GM06990 (cell line): ENCODE measurements at regions not wholly inside any gene's neighbourhood (a gene's known extent, or its start where the extent isn't known, plus 50 kb on each side); places are given as distances from the start of the nearest gene placed in this dataset.

ENCODE experiments used
- DNase-seq: peaks from one replicate; pipeline ENCODE4 v3.0.0-alpha.2; 2011; ENCODE audit not compliant: insufficient read length; ENCODE audit errors: extremely low read depth
- H3K27me3 ChIP-seq: replicated peaks from 2 replicates; pipeline ENCODE4 v1.6.0; 2011; ENCODE audit warnings: low read length; ENCODE audit not compliant: control insufficient read depth, insufficient read depth
- H3K36me3 ChIP-seq: 2 replicates; pipeline ENCODE4 v1.5.1; 2011; ENCODE audit warnings: low read length; ENCODE audit not compliant: control insufficient read depth, insufficient read depth
- H3K4me3 ChIP-seq: replicated peaks from 2 replicates; pipeline ENCODE4 v1.5.1; 2011; ENCODE audit warnings: low read depth, mild to moderate bottlenecking, control low read depth, low read length
- CTCF ChIP-seq: IDR thresholded peaks from 2 replicates; pipeline ENCODE4 v1.5.1; 2011; ENCODE audit warnings: low read length, control low read depth, mild to moderate bottlenecking, inconsistent platforms; ENCODE audit not compliant: insufficient read depth, poor library complexity, severe bottlenecking

- Histone ChIP-seq H3K27me3 (no peaks in the 10 kb centered on the region), H3K36me3 (no peaks in the 10 kb centered on the region), H3K4me3 (no peak overlapping the region)
- no peak for TF ChIP-seq CTCF
- no peak for DNase-seq
These were observed 1430.8 kb downstream of the REEP3 start for GRCh38 chr10:64952042-64952441.

- no peak for TF ChIP-seq CTCF
- H3K36me3 ChIP-seq, result no peaks in the 10 kb centered on the region
These were observed 1435.2 kb downstream of the REEP3 start for GRCh38 chr10:64956441-64956840.

GRCh38 chr10:64959116-64959515, 1437.9 kb downstream of the REEP3 start:
- no peaks in the 10 kb centered on the region for H3K36me3 ChIP-seq

More at GRCh38 chr10:64956441-64956840, 1435.2 kb downstream of the REEP3 start:
- Histone ChIP-seq H3K4me3 (no peak overlapping the region), H3K27me3 (no peaks in the 10 kb centered on the region)
- DNase-seq, result no peak

GRCh38 chr10:64959883-64960282, 1438.7 kb downstream of the REEP3 start:
- H3K27me3 ChIP-seq, result no peaks in the 10 kb centered on the region
- no peaks in the 10 kb centered on the region for H3K36me3 ChIP-seq
- DNase-seq, result no peak
- H3K4me3 ChIP-seq, result no peak overlapping the region
- no peak for TF ChIP-seq CTCF

More at GRCh38 chr10:64959116-64959515, 1437.9 kb downstream of the REEP3 start:
- no peak overlapping the region for H3K4me3 ChIP-seq
- DNase-seq, result no peak
- H3K27me3 ChIP-seq, result no peaks in the 10 kb centered on the region
- no peak for TF ChIP-seq CTCF

GRCh38 chr10:64973391-64973790, 1452.2 kb downstream of the REEP3 start:
- Histone ChIP-seq H3K36me3 (no peaks in the 10 kb centered on the region), H3K4me3 (no peak overlapping the region), H3K27me3 (no peaks in the 10 kb centered on the region)
- TF ChIP-seq CTCF, result no peak
- DNase-seq, result no peak

- no peak for TF ChIP-seq CTCF
- H3K27me3 ChIP-seq, result no peaks in the 10 kb centered on the region
- DNase-seq, result no peak
- no peaks in the 10 kb centered on the region for H3K36me3 ChIP-seq
- no peak overlapping the region for H3K4me3 ChIP-seq
These were observed 1454.9 kb downstream of the REEP3 start for GRCh38 chr10:64976150-64976549.
